NB4 (cell line): ENCODE measurements at regions not wholly inside any gene's neighbourhood (a gene's known extent, or its start where the extent isn't known, plus 50 kb on each side); places are given as distances from the start of the nearest gene placed in this dataset.

Experiments
- CTCF ChIP-seq: IDR thresholded peaks from one replicate; pipeline ENCODE4 v1.5.1; 2012; ENCODE audit warnings: low read depth, low read length
- MAX ChIP-seq: IDR thresholded peaks from 2 replicates; pipeline ENCODE4 v1.6.1; 2011; ENCODE audit warnings: low read depth, low read length
- MYC ChIP-seq: IDR thresholded peaks from 2 replicates; pipeline ENCODE4 v1.6.1; 2011; ENCODE audit warnings: low read depth, low read length
- POLR2A ChIP-seq: IDR thresholded peaks from 2 replicates; pipeline ENCODE4 v1.6.1; 2011; ENCODE audit warnings: mild to moderate bottlenecking; ENCODE audit not compliant: insufficient read length; ENCODE audit errors: extremely low read depth

- TF ChIP-seq CTCF = no peak
- no peak for TF ChIP-seq MAX
- TF ChIP-seq MYC = no peak
- no peak for TF ChIP-seq POLR2A
These were observed 732.9 kb downstream of the VGLL3 start for GRCh38 chr3:86257955-86258641.
